WERI-Rb-1 (cell line): ENCODE measurements at regions not wholly inside any gene's neighbourhood (a gene's known extent, or its start where the extent isn't known, plus 50 kb on each side); places are given as distances from the start of the nearest gene placed in this dataset.

Source experiments
- DNase-seq: peaks from one replicate; pipeline ENCODE4 v3.0.0-alpha.2; 2020
- H3K27ac ChIP-seq: fragments of 250-450 bp; sonication (Bioruptor Pico); 2 replicates; pipeline ENCODE4 v1.5.1; 2020; ENCODE audit warnings: mild to moderate bottlenecking, moderate library complexity
- H3K27me3 ChIP-seq: fragments of 250-450 bp; sonication (Bioruptor Pico); 2 replicates; pipeline ENCODE4 v1.5.1; 2021; ENCODE audit warnings: mild to moderate bottlenecking, low read depth, moderate library complexity; ENCODE audit not compliant: insufficient read depth, severe bottlenecking
- H3K36me3 ChIP-seq: fragments of 250-450 bp; sonication (Bioruptor Pico); 2 replicates; pipeline ENCODE4 v1.5.1; 2020; ENCODE audit warnings: mild to moderate bottlenecking, moderate library complexity
- H3K4me3 ChIP-seq: 2 replicates; pipeline ENCODE4 v1.5.1; 2011; ENCODE audit warnings: low read depth, mild to moderate bottlenecking, control low read depth, low read length
- H3K9me3 ChIP-seq: fragments of 250-450 bp; sonication (Bioruptor Pico); 2 replicates; pipeline ENCODE4 v1.5.1; 2021; ENCODE audit warnings: mild to moderate bottlenecking, moderate library complexity; ENCODE audit not compliant: severe bottlenecking
- TF ChIP-seq, protein P1 (sequence below): IDR thresholded peaks from 2 replicates; pipeline ENCODE4 v1.5.1; 2011; ENCODE audit warnings: low read depth, mild to moderate bottlenecking, control low read depth, inconsistent platforms, low read length

DNA sequence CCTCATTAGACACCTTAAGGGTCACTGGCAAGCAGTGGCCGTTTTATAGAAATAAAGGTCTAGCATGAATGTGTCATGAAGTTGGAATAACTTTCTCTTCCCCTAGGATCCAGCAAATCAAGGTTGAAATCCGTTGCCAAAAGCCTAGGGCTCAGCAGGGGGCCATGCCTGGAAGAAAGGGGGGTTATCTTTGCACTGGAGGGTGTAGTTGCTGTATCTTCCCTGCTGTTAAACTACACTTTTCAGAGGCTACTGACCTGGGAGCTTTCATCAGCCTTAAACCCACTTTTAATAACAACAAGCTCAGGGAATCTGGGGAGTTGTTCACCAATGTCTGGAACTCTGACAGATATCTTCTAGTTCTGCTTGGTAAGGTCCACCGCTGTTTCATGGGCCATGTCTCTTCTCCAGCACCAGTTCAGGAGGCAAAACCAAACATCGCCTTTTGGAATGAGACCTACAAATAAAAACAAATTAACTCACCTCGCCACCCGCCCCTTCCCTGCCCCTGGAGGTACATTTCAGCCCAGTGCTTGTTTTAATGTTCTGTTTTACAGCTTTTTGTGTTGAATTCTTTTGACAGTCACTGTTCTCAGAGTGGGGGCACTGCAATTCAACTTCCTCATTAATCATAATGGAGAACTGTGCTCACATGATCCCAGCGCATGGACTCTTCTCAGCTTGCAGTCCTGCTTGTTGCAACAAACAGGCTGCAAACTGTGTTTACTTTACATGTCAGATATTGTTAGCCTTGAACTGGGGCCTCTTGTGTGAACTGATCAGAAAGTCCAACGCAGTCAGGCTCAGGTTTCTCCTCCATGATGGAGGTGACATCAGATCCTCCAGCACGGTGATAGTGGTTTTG lies 508.7 kb downstream of the KCNJ2 start:
- no peaks in the 10 kb centered on the region for H3K9me3 ChIP-seq
- no peak overlapping the region for H3K4me3 ChIP-seq
- H3K27ac ChIP-seq: no peak overlapping the region
- TF ChIP-seq, protein P1, sequence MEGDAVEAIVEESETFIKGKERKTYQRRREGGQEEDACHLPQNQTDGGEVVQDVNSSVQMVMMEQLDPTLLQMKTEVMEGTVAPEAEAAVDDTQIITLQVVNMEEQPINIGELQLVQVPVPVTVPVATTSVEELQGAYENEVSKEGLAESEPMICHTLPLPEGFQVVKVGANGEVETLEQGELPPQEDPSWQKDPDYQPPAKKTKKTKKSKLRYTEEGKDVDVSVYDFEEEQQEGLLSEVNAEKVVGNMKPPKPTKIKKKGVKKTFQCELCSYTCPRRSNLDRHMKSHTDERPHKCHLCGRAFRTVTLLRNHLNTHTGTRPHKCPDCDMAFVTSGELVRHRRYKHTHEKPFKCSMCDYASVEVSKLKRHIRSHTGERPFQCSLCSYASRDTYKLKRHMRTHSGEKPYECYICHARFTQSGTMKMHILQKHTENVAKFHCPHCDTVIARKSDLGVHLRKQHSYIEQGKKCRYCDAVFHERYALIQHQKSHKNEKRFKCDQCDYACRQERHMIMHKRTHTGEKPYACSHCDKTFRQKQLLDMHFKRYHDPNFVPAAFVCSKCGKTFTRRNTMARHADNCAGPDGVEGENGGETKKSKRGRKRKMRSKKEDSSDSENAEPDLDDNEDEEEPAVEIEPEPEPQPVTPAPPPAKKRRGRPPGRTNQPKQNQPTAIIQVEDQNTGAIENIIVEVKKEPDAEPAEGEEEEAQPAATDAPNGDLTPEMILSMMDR: no peak
- DNase-seq: no peak
- H3K27me3 ChIP-seq: no peaks in the 10 kb centered on the region
- no peaks in the 10 kb centered on the region for H3K36me3 ChIP-seq

DNA sequence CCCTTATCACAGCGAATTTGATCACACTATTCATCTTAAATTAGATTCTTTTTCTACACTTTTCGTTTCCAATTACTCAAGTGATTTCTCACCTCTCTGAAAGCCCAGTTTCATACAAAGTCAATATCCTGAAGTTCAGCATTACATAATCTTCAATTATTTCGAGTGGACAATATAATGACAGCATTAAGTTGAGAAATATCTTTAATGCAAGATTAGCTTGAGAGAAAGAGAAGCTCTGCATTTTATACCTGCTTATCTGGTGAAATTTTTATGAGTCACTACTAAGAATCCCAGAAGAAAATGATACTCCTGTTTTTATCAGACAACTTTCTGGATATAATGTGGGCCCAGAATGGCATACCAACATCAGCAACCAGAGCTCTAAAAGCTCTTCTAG lies 509.6 kb downstream of the KCNJ2 start:
- H3K27me3 ChIP-seq: no peaks in the 10 kb centered on the region
- no peak overlapping the region for H3K27ac ChIP-seq
- no peaks in the 10 kb centered on the region for H3K9me3 ChIP-seq
- DNase-seq: no peak
- TF ChIP-seq, protein P1: no peak
- H3K36me3 ChIP-seq: no peaks in the 10 kb centered on the region
- no peak overlapping the region for H3K4me3 ChIP-seq

DNA sequence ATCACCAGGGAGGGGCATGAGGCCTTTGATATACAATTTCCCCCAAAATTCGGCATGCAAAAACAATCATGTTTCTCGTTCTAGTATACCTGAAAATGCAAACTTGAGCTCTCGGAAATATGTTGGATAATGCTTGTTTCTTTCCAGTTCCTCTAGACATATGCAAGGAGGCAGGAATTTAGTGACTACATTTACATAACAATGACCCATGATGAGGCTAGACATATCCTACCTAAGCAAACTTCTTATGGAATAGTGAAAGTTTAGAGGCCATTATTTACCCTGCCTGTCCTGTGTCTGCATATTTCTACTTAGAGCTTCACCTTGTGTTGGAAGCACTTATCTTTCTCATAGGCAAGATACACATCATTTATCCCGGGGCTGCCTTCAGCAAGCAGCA lies 514.6 kb downstream of the KCNJ2 start:
- Histone ChIP-seq H3K27ac (no peak overlapping the region), H3K36me3 (no peaks in the 10 kb centered on the region), H3K27me3 (no peaks in the 10 kb centered on the region), H3K4me3 (no peak overlapping the region), H3K9me3 (peaks cover 4% of the 10 kb centered on the region)
- DNase-seq: no peak
- TF ChIP-seq, protein P1: no peak

DNA sequence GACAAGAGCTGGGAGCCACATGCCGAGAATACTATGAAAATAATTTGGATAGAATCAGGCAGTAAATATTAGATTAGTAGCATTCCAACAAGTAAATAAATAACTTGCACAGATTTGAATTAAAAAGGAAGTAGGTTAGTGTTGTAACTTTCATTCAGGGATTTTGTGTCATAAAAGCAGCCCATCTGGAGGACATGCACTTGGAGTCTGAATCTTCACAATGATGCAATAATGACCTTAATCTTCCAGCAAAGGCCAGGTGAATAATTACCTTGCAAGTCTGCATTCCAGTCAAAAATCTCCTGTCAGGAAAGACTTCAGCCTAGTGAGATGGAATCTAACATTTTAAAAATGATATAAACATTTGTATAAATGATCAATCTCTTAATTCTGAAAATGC lies 518.1 kb downstream of the KCNJ2 start:
- Histone ChIP-seq H3K4me3 (no peak overlapping the region), H3K27me3 (no peaks in the 10 kb centered on the region)

DNA sequence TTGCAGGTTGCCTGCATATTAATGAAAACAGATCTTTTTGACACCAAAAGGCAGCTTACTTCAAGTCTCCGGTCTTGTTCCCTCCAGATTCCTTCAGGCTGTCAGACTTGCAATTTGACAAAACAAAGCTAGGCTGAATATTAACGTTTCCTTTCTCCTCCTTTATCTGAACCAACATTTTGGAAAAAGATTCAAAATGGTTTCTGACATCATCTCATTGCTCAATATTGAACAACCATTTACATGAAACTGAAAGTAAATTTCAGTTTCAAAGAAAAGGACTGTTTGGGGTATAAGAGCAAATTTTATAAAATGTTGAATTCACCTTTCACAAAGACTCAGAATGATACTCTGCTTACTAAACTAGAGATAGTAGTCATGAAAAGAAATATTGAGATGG lies 521.8 kb downstream of the KCNJ2 start:
- Histone ChIP-seq H3K27ac (no peak overlapping the region), H3K36me3 (no peaks in the 10 kb centered on the region), H3K9me3 (no peaks in the 10 kb centered on the region), H3K27me3 (no peaks in the 10 kb centered on the region), H3K4me3 (no peak overlapping the region)
- TF ChIP-seq, protein P1: no peak
- no peak for DNase-seq

More for the DNA sequence above, 518.1 kb downstream of the KCNJ2 start:
- Histone ChIP-seq H3K27ac (no peak overlapping the region), H3K36me3 (no peaks in the 10 kb centered on the region), H3K9me3 (peaks cover 4% of the 10 kb centered on the region)
- no peak for DNase-seq
- TF ChIP-seq, protein P1: no peak

DNA sequence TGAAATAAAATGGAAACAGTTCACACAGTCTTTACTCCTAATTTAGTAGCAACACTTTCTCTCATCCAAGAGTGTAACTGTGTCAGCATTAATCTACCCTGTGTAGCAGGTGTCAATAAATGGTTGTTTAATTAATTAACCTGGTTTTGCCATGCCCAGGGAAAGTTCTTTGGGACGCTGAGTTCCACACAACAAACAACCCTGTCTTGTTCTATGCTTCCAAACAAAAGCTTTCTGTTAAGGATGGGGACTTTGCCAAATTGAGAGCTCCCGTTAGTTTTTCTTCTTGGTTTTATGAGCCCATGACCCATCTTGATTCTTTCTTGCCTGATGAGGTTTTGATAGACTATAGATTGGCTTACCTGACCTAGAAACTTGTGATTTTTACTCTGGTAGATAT lies 530.1 kb downstream of the KCNJ2 start:
- TF ChIP-seq, protein P1: no peak
- DNase-seq: no peak
- H3K4me3 ChIP-seq: no peak overlapping the region

More for the DNA sequence above, 530.1 kb downstream of the KCNJ2 start:
- Histone ChIP-seq H3K27ac (no peak overlapping the region), H3K9me3 (no peaks in the 10 kb centered on the region), H3K27me3 (no peaks in the 10 kb centered on the region), H3K36me3 (no peaks in the 10 kb centered on the region)
